ENCODE measurements at regions not wholly inside any gene's neighbourhood (a gene's known extent, or its start where the extent isn't known, plus 50 kb on each side); places are given as distances from the start of the nearest gene placed in this dataset.

GRCh38 chr20:39603219-39603618 is 641.1 kb downstream of the DHX35 start:
- no peaks in the 10 kb centered on the region for H3K9me3 Mint-ChIP-seq (ENCODE audit: low read depth)
- peaks cover 1% of the 10 kb centered on the region for H3K4me1 Mint-ChIP-seq (ENCODE audit: low read depth)
- TF ChIP-seq, protein P1, sequence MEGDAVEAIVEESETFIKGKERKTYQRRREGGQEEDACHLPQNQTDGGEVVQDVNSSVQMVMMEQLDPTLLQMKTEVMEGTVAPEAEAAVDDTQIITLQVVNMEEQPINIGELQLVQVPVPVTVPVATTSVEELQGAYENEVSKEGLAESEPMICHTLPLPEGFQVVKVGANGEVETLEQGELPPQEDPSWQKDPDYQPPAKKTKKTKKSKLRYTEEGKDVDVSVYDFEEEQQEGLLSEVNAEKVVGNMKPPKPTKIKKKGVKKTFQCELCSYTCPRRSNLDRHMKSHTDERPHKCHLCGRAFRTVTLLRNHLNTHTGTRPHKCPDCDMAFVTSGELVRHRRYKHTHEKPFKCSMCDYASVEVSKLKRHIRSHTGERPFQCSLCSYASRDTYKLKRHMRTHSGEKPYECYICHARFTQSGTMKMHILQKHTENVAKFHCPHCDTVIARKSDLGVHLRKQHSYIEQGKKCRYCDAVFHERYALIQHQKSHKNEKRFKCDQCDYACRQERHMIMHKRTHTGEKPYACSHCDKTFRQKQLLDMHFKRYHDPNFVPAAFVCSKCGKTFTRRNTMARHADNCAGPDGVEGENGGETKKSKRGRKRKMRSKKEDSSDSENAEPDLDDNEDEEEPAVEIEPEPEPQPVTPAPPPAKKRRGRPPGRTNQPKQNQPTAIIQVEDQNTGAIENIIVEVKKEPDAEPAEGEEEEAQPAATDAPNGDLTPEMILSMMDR (IDR thresholded peaks at IDR 0.05; ENCODE audit: unreplicated experiment) = no peak
- H3K27ac Mint-ChIP-seq = no peak overlapping the region
- peaks cover 67% of the 10 kb centered on the region for H3K27me3 Mint-ChIP-seq
- no peak for DNase-seq (ENCODE audit: low spot score, unreplicated experiment)
- no peak overlapping the region for H3K4me3 Mint-ChIP-seq (ENCODE audit: low read depth)
- H3K36me3 Mint-ChIP-seq (ENCODE audit: insufficient read depth) = no peaks in the 10 kb centered on the region

DNA sequence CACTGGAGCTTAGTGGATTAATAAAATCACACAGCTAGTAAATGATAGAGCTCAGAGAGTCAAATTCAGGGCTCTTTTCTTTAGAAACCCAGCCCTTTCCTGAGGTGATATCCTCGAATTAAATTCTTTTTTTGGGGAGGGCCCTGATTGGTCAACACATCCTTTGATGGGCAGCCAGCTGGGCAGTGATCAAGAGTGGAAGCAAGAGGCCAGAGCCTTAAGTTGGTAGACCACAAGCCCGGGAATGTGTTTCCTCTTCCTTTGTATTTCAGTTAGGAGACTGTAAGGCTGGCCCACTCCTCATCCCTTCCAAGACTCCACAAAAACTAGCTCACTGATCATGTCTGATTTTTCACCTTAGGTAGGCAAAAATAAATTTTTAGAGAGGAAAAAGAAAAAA is 640.5 kb downstream of the DHX35 start:
- Mint-ChIP-seq H3K27me3 (peaks cover 67% of the 10 kb centered on the region), H3K4me3 (ENCODE audit: low read depth) (no peak overlapping the region), H3K4me1 (ENCODE audit: low read depth) (peaks cover 1% of the 10 kb centered on the region), H3K36me3 (ENCODE audit: insufficient read depth) (no peaks in the 10 kb centered on the region), H3K27ac (no peak overlapping the region), H3K9me3 (ENCODE audit: low read depth) (no peaks in the 10 kb centered on the region)
- no peak for DNase-seq (ENCODE audit: low spot score, unreplicated experiment)
- TF ChIP-seq, protein P1 (IDR thresholded peaks at IDR 0.05; ENCODE audit: unreplicated experiment) = no peak

- DNase-seq (ENCODE audit: low spot score, unreplicated experiment) = no peak
- Mint-ChIP-seq H3K27ac (no peak overlapping the region), H3K9me3 (ENCODE audit: low read depth) (no peaks in the 10 kb centered on the region), H3K4me1 (ENCODE audit: low read depth) (peaks cover 1% of the 10 kb centered on the region), H3K27me3 (peaks cover 72% of the 10 kb centered on the region), H3K4me3 (ENCODE audit: low read depth) (no peak overlapping the region), H3K36me3 (ENCODE audit: insufficient read depth) (no peaks in the 10 kb centered on the region)
- TF ChIP-seq, protein P1 (IDR thresholded peaks at IDR 0.05; ENCODE audit: unreplicated experiment) = no peak
Observed at GRCh38 chr20:39600871-39601270, 638.7 kb downstream of the DHX35 start.

DNA sequence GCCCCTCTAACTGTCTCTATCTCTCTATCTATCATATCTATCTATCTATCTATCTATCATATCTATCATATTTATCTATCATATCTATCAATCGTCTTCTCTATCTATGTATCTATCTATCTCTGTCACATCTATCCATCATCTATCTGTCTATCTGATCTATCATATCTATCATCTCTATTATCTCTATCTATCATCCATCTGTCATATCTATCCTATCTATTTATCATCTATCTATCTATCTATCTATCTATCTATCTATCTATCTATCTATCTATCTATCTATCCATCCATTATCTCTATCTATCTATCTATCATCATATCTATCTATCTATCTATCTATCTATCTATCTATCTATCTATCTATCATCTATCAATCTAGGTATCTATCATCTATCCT is 638.0 kb downstream of the DHX35 start:
- no peak for DNase-seq (ENCODE audit: low spot score, unreplicated experiment)
- H3K27me3 Mint-ChIP-seq = peaks cover 76% of the 10 kb centered on the region

GRCh38 chr20:39596554-39596953 is 634.4 kb downstream of the DHX35 start:
- TF ChIP-seq, protein P1 (IDR thresholded peaks at IDR 0.05; ENCODE audit: unreplicated experiment) = no peak
- no peaks in the 10 kb centered on the region for H3K36me3 Mint-ChIP-seq (ENCODE audit: insufficient read depth)
- H3K9me3 Mint-ChIP-seq (ENCODE audit: low read depth) = no peaks in the 10 kb centered on the region
- no peak overlapping the region for H3K27ac Mint-ChIP-seq
- no peak for DNase-seq (ENCODE audit: low spot score, unreplicated experiment)
- no peak overlapping the region for H3K4me3 Mint-ChIP-seq (ENCODE audit: low read depth)
- peaks cover 60% of the 10 kb centered on the region for H3K27me3 Mint-ChIP-seq
- H3K4me1 Mint-ChIP-seq (ENCODE audit: low read depth) = no peaks in the 10 kb centered on the region

More for the DNA sequence above, 638.0 kb downstream of the DHX35 start:
- no peak overlapping the region for H3K4me3 Mint-ChIP-seq (ENCODE audit: low read depth)
- H3K36me3 Mint-ChIP-seq (ENCODE audit: insufficient read depth) = no peaks in the 10 kb centered on the region
- H3K27ac Mint-ChIP-seq = no peak overlapping the region
- H3K4me1 Mint-ChIP-seq (ENCODE audit: low read depth) = peaks cover 1% of the 10 kb centered on the region
- TF ChIP-seq, protein P1 (IDR thresholded peaks at IDR 0.05; ENCODE audit: unreplicated experiment) = no peak
- no peaks in the 10 kb centered on the region for H3K9me3 Mint-ChIP-seq (ENCODE audit: low read depth)

Data from progenitor cell of endocrine pancreas (in vitro differentiated cells).